Adrenal gland (tissue), 5 donors: ENCODE measurements at regions not wholly inside any gene's neighbourhood (a gene's known extent, or its start where the extent isn't known, plus 50 kb on each side); places are given as distances from the start of the nearest gene placed in this dataset.

ENCODE experiments used
- POLR2A ChIP-seq, 2 donors: fragments of 450-650 bp; IDR thresholded peaks; one replicate each; pipeline ENCODE4 v1.6.1; 2017; ENCODE audit warnings: antibody characterized with exemption in 2 of 2, mild to moderate bottlenecking in 2 of 2, moderate library complexity in 1 of 2
- TF ChIP-seq, protein P1 (sequence below), 6 experiments: fragments of 450-650 bp in 4 of 6; fragments of 200-600 bp in 2 of 6; sonication (generic) in 1 of 6; IDR thresholded peaks; 1 replicate in 5 of 6; 2 replicates in 1 of 6; pipeline versions ENCODE4 v1.5.1 to v1.8.0; 2016 to 2021; ENCODE audit warnings: antibody characterized with exemption in 6 of 6, mild to moderate bottlenecking in 2 of 6, moderate library complexity in 1 of 6
- donor health status: DM: no; HTN: no; CAD: no.

DNA sequence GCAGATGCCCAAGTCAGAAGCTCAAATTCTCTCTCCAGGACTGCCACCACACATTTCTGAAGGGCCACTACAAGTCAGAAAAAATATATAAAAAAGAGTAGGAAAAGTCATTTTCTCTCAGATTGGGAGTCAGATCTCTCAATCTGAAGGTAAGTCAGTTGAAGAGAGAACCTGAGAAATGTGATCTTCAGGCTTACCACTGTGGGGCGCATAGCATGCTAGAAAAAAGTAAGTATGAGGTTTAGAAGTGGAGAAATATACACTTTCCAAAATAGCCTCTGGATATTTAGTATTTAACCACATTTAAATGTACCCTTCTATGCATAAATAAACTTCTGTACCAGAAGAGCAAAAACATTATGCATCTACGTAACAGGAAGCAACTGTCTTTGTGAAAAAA is 800.7 kb upstream of the CTNND2 start:
- TF ChIP-seq, protein P1, sequence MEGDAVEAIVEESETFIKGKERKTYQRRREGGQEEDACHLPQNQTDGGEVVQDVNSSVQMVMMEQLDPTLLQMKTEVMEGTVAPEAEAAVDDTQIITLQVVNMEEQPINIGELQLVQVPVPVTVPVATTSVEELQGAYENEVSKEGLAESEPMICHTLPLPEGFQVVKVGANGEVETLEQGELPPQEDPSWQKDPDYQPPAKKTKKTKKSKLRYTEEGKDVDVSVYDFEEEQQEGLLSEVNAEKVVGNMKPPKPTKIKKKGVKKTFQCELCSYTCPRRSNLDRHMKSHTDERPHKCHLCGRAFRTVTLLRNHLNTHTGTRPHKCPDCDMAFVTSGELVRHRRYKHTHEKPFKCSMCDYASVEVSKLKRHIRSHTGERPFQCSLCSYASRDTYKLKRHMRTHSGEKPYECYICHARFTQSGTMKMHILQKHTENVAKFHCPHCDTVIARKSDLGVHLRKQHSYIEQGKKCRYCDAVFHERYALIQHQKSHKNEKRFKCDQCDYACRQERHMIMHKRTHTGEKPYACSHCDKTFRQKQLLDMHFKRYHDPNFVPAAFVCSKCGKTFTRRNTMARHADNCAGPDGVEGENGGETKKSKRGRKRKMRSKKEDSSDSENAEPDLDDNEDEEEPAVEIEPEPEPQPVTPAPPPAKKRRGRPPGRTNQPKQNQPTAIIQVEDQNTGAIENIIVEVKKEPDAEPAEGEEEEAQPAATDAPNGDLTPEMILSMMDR (IDR thresholded peaks at IDR 0.05): no peak
- TF ChIP-seq POLR2A (IDR thresholded peaks at IDR 0.05): no peak
